Right atrium auricular region (tissue), 2 donors: ENCODE measurements at regions not wholly inside any gene's neighbourhood (a gene's known extent, or its start where the extent isn't known, plus 50 kb on each side); places are given as distances from the start of the nearest gene placed in this dataset.

Source experiments
- DNase-seq: peaks from one replicate; pipeline ENCODE4 v3.0.0-alpha.2; 2019; ENCODE audit warnings: low spot score
- H3K27ac ChIP-seq, 2 donors: fragments of 200-600 bp; sonication (generic); 1 replicate in 1 of 2; 2 replicates in 1 of 2; pipeline ENCODE4 v1.5.1; 2016 to 2019
- H3K27me3 ChIP-seq, 2 donors: fragments of 200-600 bp; sonication (generic); one replicate each; pipeline versions ENCODE4 v1.5.1 to v1.6.0; 2017 to 2019
- H3K36me3 ChIP-seq: fragments of 200-600 bp; sonication (generic); one replicate; pipeline ENCODE4 v1.5.1; 2016
- H3K4me1 ChIP-seq, 2 donors: fragments of 200-600 bp; sonication (generic); one replicate each; pipeline versions ENCODE4 v1.5.1 to v1.6.0; 2017 to 2019
- H3K4me3 ChIP-seq, 2 donors: fragments of 200-600 bp; sonication (generic); 1 replicate in 1 of 2; 2 replicates in 1 of 2; pipeline ENCODE4 v1.5.1; 2017 to 2019; ENCODE audit warnings: mild to moderate bottlenecking in 1 of 2, moderate library complexity in 1 of 2
- H3K9me3 ChIP-seq, 2 donors: fragments of 200-600 bp; sonication (generic); one replicate each; pipeline ENCODE4 v1.5.1; 2019
- CTCF ChIP-seq, 2 donors: fragments of 200-600 bp; sonication (generic); IDR thresholded peaks; one replicate each; pipeline ENCODE4 v1.5.1; 2019; ENCODE audit warnings: antibody characterized with exemption in 2 of 2

- no peaks in the 10 kb centered on the region for H3K27me3 ChIP-seq
- DNase-seq, result no peak
- no peak for TF ChIP-seq CTCF (IDR thresholded peaks at IDR 0.05)
- no peaks in the 10 kb centered on the region for H3K9me3 ChIP-seq
- no peak overlapping the region for H3K27ac ChIP-seq
- no peaks in the 10 kb centered on the region for H3K36me3 ChIP-seq
- H3K4me1 ChIP-seq, result no peaks in the 10 kb centered on the region
- H3K4me3 ChIP-seq, result no peak overlapping the region
Observed at GRCh38 chr21:41079159-41079558, 88.8 kb upstream of the BACE2 start.

GRCh38 chr21:41080485-41081121, 87.4 kb upstream of the BACE2 start:
- H3K4me3 ChIP-seq, result no peak overlapping the region
- H3K9me3 ChIP-seq, result no peaks in the 10 kb centered on the region
- H3K27ac ChIP-seq, result no peak overlapping the region
- TF ChIP-seq CTCF (IDR thresholded peaks at IDR 0.05), result no peak
- no peaks in the 10 kb centered on the region for H3K4me1 ChIP-seq
- no peak for DNase-seq
- no peaks in the 10 kb centered on the region for H3K27me3 ChIP-seq
- no peaks in the 10 kb centered on the region for H3K36me3 ChIP-seq

GRCh38 chr21:41086569-41086968, 81.4 kb upstream of the BACE2 start:
- no peak overlapping the region for H3K27ac ChIP-seq
- no peak overlapping the region for H3K4me3 ChIP-seq
- no peaks in the 10 kb centered on the region for H3K4me1 ChIP-seq
- no peaks in the 10 kb centered on the region for H3K27me3 ChIP-seq
- TF ChIP-seq CTCF (IDR thresholded peaks at IDR 0.05), result no peak
- DNase-seq, result no peak
- no peaks in the 10 kb centered on the region for H3K9me3 ChIP-seq
- no peaks in the 10 kb centered on the region for H3K36me3 ChIP-seq

- no peaks in the 10 kb centered on the region for H3K36me3 ChIP-seq
- TF ChIP-seq CTCF (IDR thresholded peaks at IDR 0.05), result no peak
- H3K27me3 ChIP-seq, result no peaks in the 10 kb centered on the region
Observed at GRCh38 chr21:41090981-41091380, 77.0 kb upstream of the BACE2 start.

GRCh38 chr21:41091616-41092015, 76.3 kb upstream of the BACE2 start:
- H3K4me1 ChIP-seq, result no peaks in the 10 kb centered on the region
- H3K9me3 ChIP-seq, result no peaks in the 10 kb centered on the region
- no peak for TF ChIP-seq CTCF (IDR thresholded peaks at IDR 0.05)
- no peak overlapping the region for H3K27ac ChIP-seq
- H3K4me3 ChIP-seq, result no peak overlapping the region
- no peaks in the 10 kb centered on the region for H3K27me3 ChIP-seq
- no peak for DNase-seq
- H3K36me3 ChIP-seq, result no peaks in the 10 kb centered on the region

More at GRCh38 chr21:41090981-41091380, 77.0 kb upstream of the BACE2 start:
- DNase-seq, result no peak
- H3K27ac ChIP-seq, result no peak overlapping the region
- no peak overlapping the region for H3K4me3 ChIP-seq
- H3K9me3 ChIP-seq, result no peaks in the 10 kb centered on the region
- H3K4me1 ChIP-seq, result no peaks in the 10 kb centered on the region

- no peak for DNase-seq
- Histone ChIP-seq H3K4me1 (no peaks in the 10 kb centered on the region), H3K9me3 (no peaks in the 10 kb centered on the region), H3K27me3 (no peaks in the 10 kb centered on the region), H3K4me3 (no peak overlapping the region), H3K36me3 (no peaks in the 10 kb centered on the region), H3K27ac (no peak overlapping the region)
- no peak for TF ChIP-seq CTCF (IDR thresholded peaks at IDR 0.05)
Observed at GRCh38 chr21:41092312-41092711, 75.6 kb upstream of the BACE2 start.
